Neural cell (in vitro differentiated cells): ENCODE measurements at regions not wholly inside any gene's neighbourhood (a gene's known extent, or its start where the extent isn't known, plus 50 kb on each side); places are given as distances from the start of the nearest gene placed in this dataset.

ENCODE experiments used
- H2AFZ ChIP-seq: fragments of 200-600, 300-800 bp; sonication (generic), shearing (Covaris generic); 2 replicates; pipeline ENCODE4 v1.6.0; 2014; ENCODE audit warnings: low read depth, mild to moderate bottlenecking, antibody characterized with exemption, low read length, moderate library complexity
- H3F3A ChIP-seq: fragments of 200-600 bp; shearing (Covaris generic); 2 replicates; pipeline ENCODE4 v1.6.1; 2016; ENCODE audit warnings: mild to moderate bottlenecking, moderate library complexity, mixed read lengths, antibody characterized with exemption, low read length; ENCODE audit not compliant: insufficient read depth, poor library complexity, severe bottlenecking
- H3K27ac ChIP-seq: fragments of 200-600, 300-800 bp; sonication (generic), shearing (Covaris generic); 2 replicates; pipeline ENCODE4 v1.5.1; 2014; ENCODE audit warnings: mild to moderate bottlenecking, low read length, moderate library complexity
- H3K27me3 ChIP-seq: fragments of 300-800, 200-600 bp; sonication (generic), shearing (Covaris generic); 2 replicates; pipeline ENCODE4 v1.6.0; 2014; ENCODE audit warnings: mild to moderate bottlenecking, low read depth, low read length, moderate library complexity; ENCODE audit not compliant: insufficient read depth
- H3K36me3 ChIP-seq: fragments of 300-800, 200-600 bp; sonication (generic), shearing (Covaris generic); 2 replicates; pipeline ENCODE4 v1.5.1; 2014; ENCODE audit warnings: mild to moderate bottlenecking, antibody characterized with exemption, low read length, moderate library complexity; ENCODE audit not compliant: insufficient read depth
- H3K4me2 ChIP-seq: fragments of 300-800, 200-600 bp; sonication (generic), shearing (Covaris generic); 2 replicates; pipeline ENCODE4 v1.6.0; 2014; ENCODE audit warnings: mild to moderate bottlenecking, low read length
- H3K4me3 ChIP-seq: fragments of 300-800, 200-600 bp; sonication (generic), shearing (Covaris generic); 2 replicates; pipeline ENCODE4 v1.5.1; 2014; ENCODE audit warnings: mild to moderate bottlenecking, low read length, moderate library complexity
- H3K79me2 ChIP-seq: fragments of 200-600 bp; shearing (Covaris generic); replicated peaks from 2 replicates; pipeline ENCODE4 v1.6.0; 2014; ENCODE audit warnings: mild to moderate bottlenecking, low read length, moderate library complexity; ENCODE audit not compliant: insufficient read depth
- H3K9ac ChIP-seq: fragments of 300-800, 200-600 bp; sonication (generic), shearing (Covaris generic); 2 replicates; pipeline ENCODE4 v1.6.1; 2016; ENCODE audit warnings: mild to moderate bottlenecking, low read length, mixed read lengths
- H3K9me2 ChIP-seq: fragments of 200-600 bp; shearing (Covaris generic); 2 replicates; pipeline ENCODE4 v1.6.1; 2016; ENCODE audit warnings: mild to moderate bottlenecking, low read length, mixed read lengths; ENCODE audit not compliant: insufficient read depth
- H3K9me3 ChIP-seq: fragments of 200-600, 300-800 bp; sonication (generic), shearing (Covaris generic); 2 replicates; pipeline ENCODE4 v1.6.1; 2016; ENCODE audit warnings: mild to moderate bottlenecking, mixed run types, low read length, moderate library complexity, mixed read lengths
- H4K20me1 ChIP-seq: fragments of 200-600 bp; shearing (Covaris generic); 2 replicates; pipeline ENCODE4 v1.6.1; 2016; ENCODE audit warnings: mild to moderate bottlenecking, mixed run types; ENCODE audit not compliant: insufficient read depth
- CTCF ChIP-seq: fragments of 450-650 bp; IDR thresholded peaks from 2 replicates; pipeline ENCODE4 v1.5.1; 2014; ENCODE audit warnings: antibody characterized with exemption, mild to moderate bottlenecking, moderate library complexity; ENCODE audit not compliant: poor library complexity, severe bottlenecking
- EZH2 ChIP-seq: fragments of 200-600, 300-800 bp; shearing (Covaris generic), sonication (generic); IDR thresholded peaks from 2 replicates; pipeline ENCODE4 v1.6.1; 2014; ENCODE audit warnings: antibody characterized with exemption, low read length, borderline replicate concordance, mild to moderate bottlenecking; ENCODE audit not compliant: insufficient read depth, poor library complexity, severe bottlenecking
- POLR2AphosphoS5 ChIP-seq: IDR thresholded peaks from 2 replicates; pipeline ENCODE4 v1.6.1; 2012
- RAD21 ChIP-seq: fragments of 450-650 bp; conservative IDR thresholded peaks from 2 replicates; pipeline ENCODE4 v1.6.1; 2014; ENCODE audit warnings: antibody characterized with exemption, mild to moderate bottlenecking, moderate library complexity
- SMC3 ChIP-seq: fragments of 450-650 bp; conservative IDR thresholded peaks from 2 replicates; pipeline ENCODE4 v1.6.1; 2014; ENCODE audit warnings: antibody characterized with exemption, mild to moderate bottlenecking, moderate library complexity; ENCODE audit not compliant: poor library complexity
- TAF1 ChIP-seq: IDR thresholded peaks from 2 replicates; pipeline ENCODE4 v1.6.1; 2012; ENCODE audit warnings: low read depth
- TF ChIP-seq, protein P1 (sequence below): IDR thresholded peaks from 2 replicates; pipeline ENCODE4 v1.6.1; 2012; ENCODE audit warnings: borderline replicate concordance

GRCh38 chr6:144741659-144742058 lies 456.5 kb downstream of the UTRN start:
- TF ChIP-seq POLR2AphosphoS5 (no peak), EZH2 (no peak), CTCF (no peak), SMC3 (no peak), TAF1 (no peak)
- TF ChIP-seq, protein P1, sequence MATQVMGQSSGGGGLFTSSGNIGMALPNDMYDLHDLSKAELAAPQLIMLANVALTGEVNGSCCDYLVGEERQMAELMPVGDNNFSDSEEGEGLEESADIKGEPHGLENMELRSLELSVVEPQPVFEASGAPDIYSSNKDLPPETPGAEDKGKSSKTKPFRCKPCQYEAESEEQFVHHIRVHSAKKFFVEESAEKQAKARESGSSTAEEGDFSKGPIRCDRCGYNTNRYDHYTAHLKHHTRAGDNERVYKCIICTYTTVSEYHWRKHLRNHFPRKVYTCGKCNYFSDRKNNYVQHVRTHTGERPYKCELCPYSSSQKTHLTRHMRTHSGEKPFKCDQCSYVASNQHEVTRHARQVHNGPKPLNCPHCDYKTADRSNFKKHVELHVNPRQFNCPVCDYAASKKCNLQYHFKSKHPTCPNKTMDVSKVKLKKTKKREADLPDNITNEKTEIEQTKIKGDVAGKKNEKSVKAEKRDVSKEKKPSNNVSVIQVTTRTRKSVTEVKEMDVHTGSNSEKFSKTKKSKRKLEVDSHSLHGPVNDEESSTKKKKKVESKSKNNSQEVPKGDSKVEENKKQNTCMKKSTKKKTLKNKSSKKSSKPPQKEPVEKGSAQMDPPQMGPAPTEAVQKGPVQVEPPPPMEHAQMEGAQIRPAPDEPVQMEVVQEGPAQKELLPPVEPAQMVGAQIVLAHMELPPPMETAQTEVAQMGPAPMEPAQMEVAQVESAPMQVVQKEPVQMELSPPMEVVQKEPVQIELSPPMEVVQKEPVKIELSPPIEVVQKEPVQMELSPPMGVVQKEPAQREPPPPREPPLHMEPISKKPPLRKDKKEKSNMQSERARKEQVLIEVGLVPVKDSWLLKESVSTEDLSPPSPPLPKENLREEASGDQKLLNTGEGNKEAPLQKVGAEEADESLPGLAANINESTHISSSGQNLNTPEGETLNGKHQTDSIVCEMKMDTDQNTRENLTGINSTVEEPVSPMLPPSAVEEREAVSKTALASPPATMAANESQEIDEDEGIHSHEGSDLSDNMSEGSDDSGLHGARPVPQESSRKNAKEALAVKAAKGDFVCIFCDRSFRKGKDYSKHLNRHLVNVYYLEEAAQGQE = no peak
- H2AFZ ChIP-seq = no peak overlapping the region
- H3K4me2 ChIP-seq = no peak overlapping the region
- no peak overlapping the region for H3K27ac ChIP-seq
- no peak overlapping the region for H3K4me3 ChIP-seq
- no peaks in the 10 kb centered on the region for H3K9me2 ChIP-seq
- no peaks in the 10 kb centered on the region for H3K9me3 ChIP-seq
- H3K27me3 ChIP-seq = no peaks in the 10 kb centered on the region
- H4K20me1 ChIP-seq = no peaks in the 10 kb centered on the region
- H3K79me2 ChIP-seq = no peaks in the 10 kb centered on the region
- no peaks in the 10 kb centered on the region for H3K36me3 ChIP-seq
- no peak overlapping the region for H3K9ac ChIP-seq
- no peaks in the 10 kb centered on the region for H3F3A ChIP-seq

GRCh38 chr6:144742779-144743178 lies 457.6 kb downstream of the UTRN start:
- H3K9me3 ChIP-seq = no peaks in the 10 kb centered on the region
- H3K4me2 ChIP-seq = no peak overlapping the region
- H3K9ac ChIP-seq = no peak overlapping the region
- H2AFZ ChIP-seq = no peak overlapping the region
- H3K36me3 ChIP-seq = no peaks in the 10 kb centered on the region
- H3K4me3 ChIP-seq = no peak overlapping the region
- no peaks in the 10 kb centered on the region for H3K79me2 ChIP-seq
- no peaks in the 10 kb centered on the region for H4K20me1 ChIP-seq
- no peak overlapping the region for H3K27ac ChIP-seq
- H3K9me2 ChIP-seq = no peaks in the 10 kb centered on the region
- no peaks in the 10 kb centered on the region for H3F3A ChIP-seq
- H3K27me3 ChIP-seq = no peaks in the 10 kb centered on the region
- TF ChIP-seq EZH2 = no peak
- TF ChIP-seq POLR2AphosphoS5 = no peak
- no peak for TF ChIP-seq RAD21
- TF ChIP-seq, protein P1 = no peak
